B cell (primary cell): ENCODE measurements at regions not wholly inside any gene's neighbourhood (a gene's known extent, or its start where the extent isn't known, plus 50 kb on each side); places are given as distances from the start of the nearest gene placed in this dataset.

Experiments used
- EZH2 ChIP-seq: IDR thresholded peaks from 2 replicates; pipeline ENCODE4 v1.6.1; 2012; ENCODE audit warnings: borderline replicate concordance, low read depth, mild to moderate bottlenecking, moderate library complexity, low read length; ENCODE audit not compliant: insufficient read depth, poor library complexity, severe bottlenecking
- TF ChIP-seq, protein P1 (sequence below): fragments of 200-600 bp; IDR thresholded peaks from one replicate; pipeline ENCODE4 v1.8.0; 2022; ENCODE audit warnings: antibody characterized with exemption, mild to moderate bottlenecking

DNA sequence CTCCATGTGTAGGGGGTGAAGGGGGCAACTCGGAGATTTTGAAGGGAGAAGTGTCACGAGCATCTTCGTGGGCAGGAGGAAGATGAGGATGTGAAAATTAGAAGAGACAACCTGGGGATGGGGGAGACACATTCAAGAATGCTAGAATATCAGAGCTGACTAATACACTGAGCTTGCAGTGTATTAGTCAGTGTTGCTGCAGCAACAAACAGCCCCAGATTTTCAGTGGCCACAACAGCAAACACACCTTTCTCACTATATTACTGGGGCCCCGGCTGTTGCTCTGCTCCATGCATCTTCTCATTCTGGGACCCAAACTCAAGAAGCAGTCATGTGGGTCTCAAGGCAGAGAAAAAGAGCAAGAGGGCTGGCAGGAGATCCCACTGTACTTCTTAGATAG is 74.8 kb upstream of the SIM2 start:
- TF ChIP-seq, protein P1, sequence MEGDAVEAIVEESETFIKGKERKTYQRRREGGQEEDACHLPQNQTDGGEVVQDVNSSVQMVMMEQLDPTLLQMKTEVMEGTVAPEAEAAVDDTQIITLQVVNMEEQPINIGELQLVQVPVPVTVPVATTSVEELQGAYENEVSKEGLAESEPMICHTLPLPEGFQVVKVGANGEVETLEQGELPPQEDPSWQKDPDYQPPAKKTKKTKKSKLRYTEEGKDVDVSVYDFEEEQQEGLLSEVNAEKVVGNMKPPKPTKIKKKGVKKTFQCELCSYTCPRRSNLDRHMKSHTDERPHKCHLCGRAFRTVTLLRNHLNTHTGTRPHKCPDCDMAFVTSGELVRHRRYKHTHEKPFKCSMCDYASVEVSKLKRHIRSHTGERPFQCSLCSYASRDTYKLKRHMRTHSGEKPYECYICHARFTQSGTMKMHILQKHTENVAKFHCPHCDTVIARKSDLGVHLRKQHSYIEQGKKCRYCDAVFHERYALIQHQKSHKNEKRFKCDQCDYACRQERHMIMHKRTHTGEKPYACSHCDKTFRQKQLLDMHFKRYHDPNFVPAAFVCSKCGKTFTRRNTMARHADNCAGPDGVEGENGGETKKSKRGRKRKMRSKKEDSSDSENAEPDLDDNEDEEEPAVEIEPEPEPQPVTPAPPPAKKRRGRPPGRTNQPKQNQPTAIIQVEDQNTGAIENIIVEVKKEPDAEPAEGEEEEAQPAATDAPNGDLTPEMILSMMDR, result no peak
- TF ChIP-seq EZH2, result no peak
